H54 (cell line): ENCODE measurements at regions not wholly inside any gene's neighbourhood (a gene's known extent, or its start where the extent isn't known, plus 50 kb on each side); places are given as distances from the start of the nearest gene placed in this dataset.

Source experiments
- DNase-seq: peaks from one replicate; pipeline ENCODE4 v3.0.0; 2011; ENCODE audit warnings: low spot score, mixed read lengths; ENCODE audit not compliant: insufficient read length
- FAIRE-seq: peaks from 3 replicates; lab custom pipeline; 2011; peaks lifted over from hg19 to GRCh38; lab: Jason Lieb, UNC
- POLR2A ChIP-seq: IDR thresholded peaks from 2 replicates; pipeline ENCODE4 v1.6.1; 2011; ENCODE audit warnings: low read depth, mild to moderate bottlenecking, low read length

- TF ChIP-seq POLR2A: no peak
- DNase-seq (no peak), FAIRE-seq (no peak)
These were observed 174.7 kb downstream of the KATNIP start for GRCh38 chr16:27724482-27725235.

GRCh38 chr16:27725236-27726000 lies 175.5 kb downstream of the KATNIP start:
- FAIRE-seq (no peak), DNase-seq (no peak)
- TF ChIP-seq POLR2A: no peak

- FAIRE-seq (peak; percentile 79), DNase-seq (peak; percentile 56)
These were observed 176.8 kb downstream of the KATNIP start for GRCh38 chr16:27726621-27727261.

GRCh38 chr16:27727941-27728340 lies 178.0 kb downstream of the KATNIP start:
- DNase-seq: no peak
- FAIRE-seq: no peak
- TF ChIP-seq POLR2A: no peak

More at GRCh38 chr16:27726621-27727261, 176.8 kb downstream of the KATNIP start:
- no peak for TF ChIP-seq POLR2A

GRCh38 chr16:27728691-27729090 lies 178.7 kb downstream of the KATNIP start:
- no peak for TF ChIP-seq POLR2A
- DNase-seq (no peak), FAIRE-seq (no peak)

- FAIRE-seq (no peak), DNase-seq (peak; percentile 23)
- no peak for TF ChIP-seq POLR2A
These were observed 179.8 kb downstream of the KATNIP start for GRCh38 chr16:27729516-27730304.

GRCh38 chr16:27730661-27731210 lies 180.8 kb downstream of the KATNIP start:
- no peak for TF ChIP-seq POLR2A
- FAIRE-seq (no peak), DNase-seq (no peak)

- no peak for TF ChIP-seq POLR2A
- no peak for FAIRE-seq
- no peak for DNase-seq
These were observed 185.1 kb downstream of the KATNIP start for GRCh38 chr16:27735031-27735430.

GRCh38 chr16:27736431-27736830 lies 186.5 kb downstream of the KATNIP start:
- no peak for FAIRE-seq
- no peak for TF ChIP-seq POLR2A
- DNase-seq: no peak

GRCh38 chr16:27737513-27737912 lies 187.6 kb downstream of the KATNIP start:
- no peak for TF ChIP-seq POLR2A
- DNase-seq (no peak), FAIRE-seq (no peak)
